HG02571 (cell line): ENCODE measurements at regions not wholly inside any gene's neighbourhood (a gene's known extent, or its start where the extent isn't known, plus 50 kb on each side); places are given as distances from the start of the nearest gene placed in this dataset.

Experiments used
- ATAC-seq: cut with Tn5 transposase; IDR thresholded peaks from one replicate; pipeline ENCODE4 v1.9.1; 2021; ENCODE audit warnings: mild to moderate bottlenecking, moderate library complexity; ENCODE audit not compliant: unreplicated experiment

DNA sequence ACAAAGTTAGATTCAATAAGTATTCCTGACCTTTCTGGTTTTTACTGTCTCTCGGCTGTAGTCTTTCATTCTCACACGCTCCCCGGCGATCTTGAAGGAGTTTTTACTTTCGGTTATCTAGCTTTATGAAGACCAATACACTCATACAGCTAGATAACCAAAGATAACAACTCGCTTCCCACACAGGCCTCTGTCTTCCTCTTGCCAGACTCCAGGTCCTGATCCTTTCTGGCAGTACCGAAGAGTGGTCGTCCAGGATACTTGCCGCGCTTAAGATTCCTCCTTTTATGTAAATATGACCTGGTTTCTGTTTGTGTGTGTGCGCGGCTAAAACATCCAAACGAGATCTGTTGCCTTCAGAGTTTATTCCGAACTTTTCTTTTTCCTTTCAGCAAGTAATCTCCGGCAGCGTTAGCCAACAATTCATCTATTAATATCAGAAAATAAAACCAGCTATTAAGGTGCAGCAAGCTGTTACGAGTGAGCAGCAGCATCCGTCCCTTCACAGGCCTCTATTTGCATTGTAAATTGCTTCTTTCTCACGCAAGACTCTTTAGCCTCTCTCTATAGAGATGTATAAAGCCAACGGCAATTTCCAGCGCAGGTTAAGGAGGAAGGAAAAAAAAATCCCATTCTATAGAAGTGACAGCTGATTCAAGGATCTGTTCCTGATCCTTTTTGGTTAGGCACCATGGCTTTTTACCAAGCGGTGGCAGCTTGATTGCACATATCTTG is 216.1 kb downstream of the MEF2C start:
- peak; percentile 81 for ATAC-seq

DNA sequence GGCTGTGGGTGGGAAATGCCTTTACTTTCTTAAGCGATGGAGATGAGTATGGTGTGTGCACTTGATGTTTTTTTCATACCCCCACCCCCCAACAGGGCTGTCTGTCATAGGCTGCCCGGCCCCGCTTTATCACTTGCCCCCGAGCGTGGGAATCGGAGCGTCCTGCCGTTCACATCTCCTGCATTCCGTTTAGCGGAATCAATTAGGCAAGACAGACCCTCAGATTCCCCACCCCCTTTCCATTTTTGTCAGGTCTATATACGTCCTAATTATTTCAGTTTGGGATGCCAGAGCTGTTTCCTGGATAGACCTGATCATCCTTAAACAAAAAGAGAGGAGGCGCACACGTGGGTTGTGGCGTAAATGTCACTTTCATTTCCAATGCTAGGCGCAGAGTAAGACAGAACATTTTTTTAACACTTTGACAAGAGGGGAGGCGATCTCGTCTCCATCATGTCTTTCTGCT is 217.2 kb downstream of the MEF2C start:
- no peak for ATAC-seq

DNA sequence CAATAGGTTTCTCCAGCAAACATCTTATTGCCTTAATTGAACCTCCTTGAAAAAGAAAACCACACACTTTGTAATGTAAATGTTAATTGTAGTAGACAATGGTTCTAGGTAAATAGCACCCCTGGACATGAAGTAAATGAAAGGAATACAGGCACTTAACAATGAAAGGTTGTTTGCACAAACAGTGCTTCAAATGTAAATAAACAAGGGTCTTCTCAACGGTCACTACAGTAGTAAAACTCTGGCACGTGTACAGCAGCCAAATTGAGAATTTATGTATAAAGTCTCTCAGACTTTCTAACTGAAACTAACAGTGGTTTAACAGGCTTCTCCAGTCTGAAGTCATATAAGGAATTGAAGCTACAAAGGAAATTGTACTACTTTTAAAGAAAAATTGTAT is 218.3 kb downstream of the MEF2C start:
- no peak for ATAC-seq

DNA sequence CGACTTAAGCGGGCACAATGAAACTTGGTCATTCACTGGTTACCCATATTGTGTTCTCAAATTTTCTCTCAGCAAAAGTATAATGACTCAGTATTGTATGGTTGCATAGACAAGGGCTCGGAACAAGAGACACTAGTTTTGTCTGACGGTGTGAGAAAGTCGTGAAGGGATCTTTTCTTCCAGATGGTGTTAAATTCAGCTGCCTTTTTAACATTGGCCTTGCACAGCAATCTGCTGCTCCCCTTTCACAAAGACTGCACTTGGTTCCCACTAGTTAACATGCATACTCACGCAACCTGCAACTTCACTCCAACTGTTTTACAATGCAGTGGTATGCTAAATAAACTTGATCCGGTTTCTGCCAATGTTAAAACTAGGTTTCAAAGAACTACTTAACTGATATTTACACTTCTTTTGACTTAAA is 219.2 kb downstream of the MEF2C start:
- ATAC-seq, result no peak

DNA sequence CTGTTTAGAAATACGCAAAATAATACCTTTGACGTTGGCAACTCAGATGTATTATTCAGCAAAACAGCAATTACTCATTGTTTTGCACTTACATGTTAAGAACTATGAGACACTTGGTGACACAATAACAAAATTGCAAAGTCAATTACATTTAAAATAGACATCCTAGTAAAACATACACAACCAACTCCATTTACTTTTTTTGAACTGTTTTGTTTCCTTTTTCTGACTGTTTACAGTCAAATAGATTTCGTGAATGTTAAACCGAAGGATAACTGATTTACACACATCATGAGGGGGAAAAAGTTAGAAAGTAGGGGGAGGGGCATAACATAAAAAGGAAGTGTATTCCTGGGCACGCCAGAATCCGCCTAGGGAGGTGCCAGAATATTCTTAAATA is 220.1 kb downstream of the MEF2C start:
- ATAC-seq, result no peak

DNA sequence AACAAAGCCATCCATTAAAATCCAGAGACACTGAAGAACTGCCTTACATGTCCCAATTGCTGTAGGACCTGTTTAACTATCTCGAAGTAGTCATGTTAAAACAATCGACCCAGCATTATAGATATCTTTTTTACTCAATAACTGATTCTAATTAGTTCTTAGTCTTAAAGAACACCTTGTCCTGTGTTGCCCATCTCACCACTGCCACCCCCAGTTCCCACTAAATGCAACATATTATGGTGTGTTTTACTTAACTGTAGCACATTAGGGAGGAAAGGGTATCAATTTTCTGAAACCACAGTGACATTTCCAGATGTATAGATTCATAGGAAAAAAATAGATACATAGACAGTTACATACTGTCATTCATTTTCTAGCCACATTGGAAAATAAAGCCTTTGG is 221.2 kb downstream of the MEF2C start:
- ATAC-seq, result no peak

DNA sequence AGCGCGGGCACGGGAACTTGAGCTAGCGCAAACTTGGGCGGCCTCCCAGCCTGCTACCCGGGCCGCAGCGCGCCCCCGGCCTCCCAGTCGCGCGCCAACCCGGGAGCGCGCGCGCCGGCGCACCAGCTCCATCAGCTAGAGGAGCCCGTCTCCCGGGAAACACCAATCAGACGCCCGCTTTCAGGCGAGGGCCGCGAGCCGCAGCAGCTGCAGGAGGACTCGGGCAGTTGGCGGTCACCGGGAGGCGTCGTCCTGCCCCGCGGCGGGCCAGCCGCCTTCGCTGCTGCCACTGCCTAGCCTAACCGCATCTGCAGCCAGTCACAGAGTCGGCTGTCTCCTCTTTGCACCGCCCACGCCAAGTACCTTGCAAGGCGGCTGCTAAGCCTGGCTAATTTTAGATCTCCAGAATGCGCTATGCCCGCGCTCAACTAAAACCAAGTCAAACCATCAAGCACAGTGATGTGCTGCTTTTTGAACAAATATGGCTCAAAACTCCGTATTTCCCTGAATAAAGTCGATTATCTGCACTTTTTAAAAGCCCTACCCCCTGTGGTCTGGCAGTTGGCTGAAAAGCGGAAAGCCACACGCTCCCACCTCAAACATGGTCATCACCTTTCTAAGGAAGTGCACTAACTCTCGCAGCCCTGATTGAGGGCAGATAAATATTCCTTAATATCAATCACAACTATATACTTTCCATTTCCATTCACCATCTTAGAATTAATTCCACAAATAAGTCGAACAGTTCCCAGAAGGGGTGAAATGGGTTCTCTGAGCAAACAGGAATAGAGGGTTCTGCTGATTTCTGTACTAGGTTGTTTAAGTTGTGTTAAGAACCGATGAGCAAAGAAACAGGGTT is 221.8 kb downstream of the MEF2C start:
- peak; percentile 72 for ATAC-seq

DNA sequence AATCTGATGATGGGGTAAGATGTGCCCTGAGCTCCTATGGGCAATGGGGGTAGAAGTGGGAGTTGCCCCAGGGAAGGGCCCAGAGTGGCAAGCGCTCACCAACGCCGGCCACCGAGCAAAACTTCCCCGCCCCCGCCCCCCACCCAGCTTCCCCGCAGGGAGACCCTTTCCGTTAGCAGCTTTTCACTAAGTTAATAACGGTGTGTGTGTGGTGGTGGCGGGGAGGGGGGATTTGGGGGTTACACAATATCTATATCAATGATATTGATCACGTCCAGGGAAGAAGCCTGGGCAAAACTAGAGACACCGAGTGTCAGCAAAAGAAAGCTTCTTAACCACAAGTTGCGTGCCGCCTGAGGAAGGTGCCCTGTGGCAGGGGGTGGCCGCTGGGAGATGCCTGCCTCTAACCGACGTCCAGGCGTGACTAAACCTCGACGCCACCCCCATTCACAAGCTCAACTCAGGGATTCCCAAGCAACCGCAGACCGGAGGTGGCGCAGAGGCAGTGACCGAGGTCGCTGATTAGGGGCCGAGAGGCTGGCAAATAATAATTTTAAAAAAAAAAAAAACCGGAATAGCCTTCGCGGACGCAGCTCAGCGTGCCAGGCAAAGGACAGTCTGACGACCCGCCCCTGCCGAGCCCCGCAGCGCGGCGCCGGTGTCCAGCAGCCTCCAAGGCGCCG is 222.6 kb downstream of the MEF2C start:
- ATAC-seq, result peak; percentile 36

DNA sequence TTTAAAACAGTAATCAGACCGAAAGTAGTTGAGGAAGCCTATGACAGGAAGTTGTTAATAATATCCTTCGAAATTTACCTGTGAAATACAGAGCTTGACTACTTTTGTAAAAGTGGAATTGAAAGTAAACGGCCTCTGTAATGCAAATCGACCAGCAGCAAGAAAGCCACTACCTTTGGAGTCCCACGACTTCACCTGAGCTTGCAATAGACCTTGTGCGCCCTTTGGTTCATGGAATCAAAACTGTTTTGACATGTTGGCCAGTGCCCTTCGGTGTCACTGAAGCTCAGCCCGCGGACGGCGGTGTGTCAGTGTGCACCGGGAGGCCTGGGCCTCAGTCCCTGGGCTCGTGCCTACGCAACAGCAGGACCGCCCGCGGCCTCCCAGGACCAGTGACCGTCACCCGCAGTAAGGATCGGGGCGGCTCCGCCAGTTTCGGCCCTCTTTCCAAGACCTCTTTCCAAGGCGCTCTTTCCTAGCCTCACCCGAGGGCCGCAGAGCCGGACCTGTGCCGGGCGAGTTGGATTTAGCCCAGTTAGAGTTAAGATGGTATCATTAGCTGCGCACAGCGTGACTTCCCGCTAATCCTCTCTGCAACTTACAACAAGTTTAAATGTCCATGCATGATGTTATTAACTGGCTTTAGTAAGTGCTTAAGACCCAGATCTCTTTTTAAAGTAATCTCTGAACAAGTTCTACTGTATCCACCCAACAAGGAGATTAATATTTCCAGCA is 223.3 kb downstream of the MEF2C start:
- ATAC-seq, result no peak

DNA sequence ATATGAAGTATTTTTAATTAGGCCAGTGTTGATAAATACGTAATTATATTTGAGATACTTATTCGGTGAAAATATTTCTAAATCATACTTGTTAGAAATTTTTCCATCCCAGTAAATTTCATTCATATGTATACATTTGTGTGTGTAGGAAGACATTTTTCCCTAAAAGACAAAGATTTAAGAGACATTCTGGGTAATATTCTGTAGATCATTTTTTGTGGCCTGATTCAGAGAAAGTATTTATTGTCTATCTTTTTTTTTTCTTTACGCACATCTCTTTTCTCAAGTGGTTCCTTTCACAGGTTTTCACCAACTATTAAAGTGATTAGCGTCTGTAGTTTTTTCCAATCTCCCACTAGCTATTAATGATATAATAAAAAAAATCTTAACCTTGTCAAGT is 224.1 kb downstream of the MEF2C start:
- no peak for ATAC-seq

DNA sequence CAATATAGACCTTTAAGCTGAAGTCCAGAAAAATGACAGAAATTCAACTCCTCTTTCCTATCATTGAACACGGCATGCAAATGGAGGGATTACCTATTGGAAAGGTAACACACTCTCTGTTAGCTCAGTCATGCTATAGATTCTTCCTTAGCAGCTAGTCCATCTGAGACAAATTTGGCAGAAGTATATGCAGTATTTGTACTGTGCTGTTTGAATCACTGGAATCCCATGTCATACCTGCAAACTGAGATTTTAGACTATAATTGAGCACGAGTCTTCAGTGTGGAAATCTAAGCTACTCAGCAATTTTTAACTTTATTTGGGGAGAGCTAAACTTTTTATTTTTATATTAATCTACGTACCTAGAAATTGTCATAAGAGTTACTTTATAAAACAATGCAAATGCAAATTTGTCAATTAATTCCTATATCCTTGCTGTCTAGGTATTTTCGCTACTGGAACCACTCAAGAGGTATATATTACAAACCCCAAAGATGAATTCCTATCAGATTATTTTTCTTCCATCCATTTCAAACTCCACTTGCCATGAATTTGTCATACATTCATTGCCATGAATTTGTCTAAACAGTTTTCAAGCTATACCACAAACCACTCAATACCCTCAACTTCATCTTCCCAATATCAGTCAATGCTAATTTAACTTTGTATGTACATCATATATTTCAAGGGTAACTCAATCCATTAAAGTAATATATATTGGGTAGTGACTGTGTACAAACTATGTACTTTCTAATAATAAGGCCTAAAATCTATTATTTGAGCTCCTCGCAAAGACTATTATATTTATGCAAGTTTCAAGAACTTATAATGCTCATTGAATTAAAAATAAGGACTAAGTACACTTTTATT is 224.8 kb downstream of the MEF2C start:
- no peak for ATAC-seq

DNA sequence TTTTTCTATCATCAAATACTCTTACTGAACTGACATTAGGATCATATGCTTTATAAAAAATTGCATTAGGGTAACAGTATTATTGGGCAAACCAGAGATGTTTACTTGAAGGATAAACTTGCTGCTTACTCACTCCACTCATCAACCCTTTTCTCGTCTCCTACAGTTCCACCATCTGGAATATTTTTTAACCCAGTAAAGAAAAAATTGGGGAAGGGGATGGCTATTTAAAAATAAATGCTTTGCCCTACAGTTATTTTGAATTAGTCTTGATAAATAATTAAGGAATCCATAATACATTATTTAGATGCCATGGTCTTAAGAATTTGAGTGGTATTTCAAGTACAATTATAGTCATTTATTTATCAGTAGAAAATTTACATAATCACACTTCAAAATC is 225.8 kb downstream of the MEF2C start:
- no peak for ATAC-seq

DNA sequence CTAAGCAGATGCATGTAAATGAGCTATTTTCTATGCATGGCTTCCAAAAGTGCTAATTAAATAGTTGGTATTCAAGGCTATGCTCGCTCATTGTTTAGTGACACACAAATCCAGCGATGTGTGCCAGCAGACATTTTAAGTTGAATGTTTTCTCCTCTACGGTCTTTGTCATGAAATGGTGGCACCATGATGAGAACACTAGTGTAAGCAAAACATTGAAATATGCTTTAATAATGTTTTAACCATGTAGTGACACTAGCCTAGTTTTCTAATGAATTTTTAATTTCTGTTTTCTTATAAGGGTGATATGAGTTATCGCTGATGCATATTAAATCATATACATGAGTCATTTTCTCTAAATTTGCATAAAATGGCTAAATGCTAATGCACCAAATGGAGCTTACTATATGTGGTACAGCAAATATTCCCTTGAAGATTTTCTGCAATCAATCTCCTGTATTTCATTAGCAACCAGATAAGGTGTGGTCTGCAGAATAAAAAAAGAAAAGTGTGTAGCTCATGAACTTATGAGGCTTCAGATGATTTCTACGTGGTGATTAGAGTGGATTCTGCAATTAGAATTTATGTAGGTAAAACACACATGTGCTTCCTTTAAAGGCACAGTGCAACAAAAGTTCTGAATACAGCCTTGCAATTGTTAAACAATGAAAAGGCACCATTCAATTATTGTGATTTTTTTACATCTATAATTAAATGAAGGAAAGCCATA is 226.6 kb downstream of the MEF2C start:
- no peak for ATAC-seq

DNA sequence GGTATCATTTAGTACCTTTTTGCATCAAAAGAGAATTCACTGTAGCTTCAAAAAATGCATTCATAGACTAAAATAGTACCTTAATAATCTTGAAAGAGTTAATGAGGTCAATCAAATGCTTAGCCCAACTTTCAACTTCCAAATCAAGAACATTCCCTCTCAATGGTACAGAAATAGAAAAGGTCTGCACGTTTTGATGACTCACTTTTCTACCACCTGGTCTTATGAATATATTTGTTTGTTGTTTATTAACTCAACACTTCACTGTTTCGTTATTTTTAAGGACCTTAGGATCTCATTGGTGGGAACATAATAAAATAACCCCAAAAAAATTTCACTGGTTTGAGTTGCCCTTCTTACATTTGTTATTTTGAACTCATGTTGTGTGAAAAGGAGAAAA is 229.5 kb downstream of the MEF2C start:
- ATAC-seq, result no peak

DNA sequence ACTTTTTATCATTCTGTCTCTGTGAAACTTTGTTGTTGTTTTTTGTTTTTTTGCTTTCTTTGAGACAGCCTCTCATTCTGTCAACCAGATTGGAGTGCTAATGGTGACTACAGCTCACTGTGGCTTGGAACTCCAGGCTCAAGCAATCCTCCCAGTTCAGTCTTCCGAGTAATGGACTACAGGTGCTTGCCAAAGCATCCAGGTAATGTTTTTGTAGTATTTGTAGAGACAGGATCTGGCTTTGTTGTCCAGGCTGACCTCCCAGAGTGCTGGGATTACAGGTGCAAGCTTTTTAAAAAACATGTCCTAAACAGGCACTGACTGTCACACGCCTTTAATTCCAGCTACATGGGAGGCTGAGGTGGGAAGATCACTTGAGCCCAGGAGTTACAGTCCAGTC is 235.1 kb downstream of the MEF2C start:
- ATAC-seq, result no peak

DNA sequence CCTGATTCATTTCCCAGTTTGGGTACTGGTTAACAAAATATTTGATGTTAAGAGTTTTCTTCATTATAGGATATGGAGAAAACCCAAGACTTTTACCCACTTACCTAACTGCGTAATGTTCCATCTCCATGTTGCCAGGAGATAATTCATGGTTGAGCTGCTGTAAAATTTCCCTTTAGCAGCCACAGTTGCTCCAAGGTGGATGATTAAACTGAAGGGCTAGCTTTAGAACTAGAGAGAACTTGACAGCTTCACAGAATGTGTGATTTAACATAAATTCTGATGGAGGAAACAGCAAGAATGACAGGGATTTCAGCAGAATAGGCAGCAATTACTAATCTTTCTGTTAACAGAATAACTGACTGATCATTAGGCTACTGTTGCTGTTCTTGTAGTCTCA is 236.1 kb downstream of the MEF2C start:
- ATAC-seq, result no peak

DNA sequence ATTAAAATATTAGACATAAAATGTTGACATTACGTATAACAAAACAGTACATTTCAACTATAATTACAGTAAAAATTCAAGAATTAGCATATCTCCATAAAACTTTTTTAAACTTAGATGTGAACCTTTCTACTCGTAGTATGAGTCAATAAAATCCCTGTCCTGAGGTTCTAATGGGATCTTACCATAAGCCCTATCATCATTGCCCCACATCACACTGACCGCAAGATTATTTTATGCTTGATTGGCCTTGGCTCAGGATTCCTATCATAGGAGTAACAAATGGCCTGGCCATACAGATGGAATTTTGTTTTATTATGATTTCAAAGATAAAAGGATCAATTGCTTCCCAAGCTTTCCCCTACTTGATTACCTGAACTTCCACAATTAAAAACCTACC is 238.3 kb downstream of the MEF2C start:
- ATAC-seq, result no peak

DNA sequence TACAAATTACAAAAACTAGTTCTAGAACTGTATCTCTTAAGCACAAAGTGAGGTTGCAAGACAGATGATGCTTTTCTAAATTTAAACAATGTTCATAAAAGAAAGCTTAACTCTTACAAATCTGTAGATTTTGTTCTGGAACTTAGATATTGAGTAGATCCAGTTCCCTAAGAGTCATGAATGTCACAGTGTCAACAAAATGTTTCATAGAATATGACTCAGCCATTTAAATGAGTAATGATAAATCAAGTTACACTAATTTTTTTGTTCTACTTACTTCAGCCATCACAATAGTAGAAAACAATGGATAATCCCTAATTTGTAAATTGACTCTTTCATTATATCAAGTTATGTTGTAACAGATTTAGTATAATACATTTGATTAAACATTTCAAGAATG is 239.7 kb downstream of the MEF2C start:
- ATAC-seq, result no peak

DNA sequence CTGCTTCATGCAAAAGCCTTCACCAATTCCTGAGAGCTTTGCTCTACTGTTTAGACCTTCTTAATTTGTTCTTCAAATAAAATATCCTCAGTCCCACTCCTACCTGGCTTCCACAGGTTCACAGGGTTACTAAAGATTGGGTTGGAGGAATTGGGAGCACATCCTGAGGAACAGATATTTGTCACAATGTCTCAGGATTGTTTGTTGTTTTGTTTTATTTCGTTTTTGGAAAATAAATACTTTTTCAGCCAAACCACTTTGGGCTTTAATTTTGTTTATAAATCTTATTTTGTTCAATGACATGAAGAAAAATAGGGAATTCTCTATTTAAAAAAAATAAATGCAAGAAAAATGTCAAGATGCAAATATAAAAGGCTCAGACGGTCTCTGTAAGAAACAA is 249.0 kb downstream of the MEF2C start:
- ATAC-seq, result no peak
